ENCODE measurements at regions not wholly inside any gene's neighbourhood (a gene's known extent, or its start where the extent isn't known, plus 50 kb on each side); places are given as distances from the start of the nearest gene placed in this dataset.

- TF ChIP-seq ZNF260 (CRISPR knock-in tag; IDR thresholded peaks at IDR 0.05; ENCODE audit: borderline replicate concordance, low read depth) (no peak), ZEB1 (IDR thresholded peaks at IDR 0.05; ENCODE audit: insufficient replicate concordance, low read depth) (no peak)
These were observed 910.3 kb upstream of the LCORL start (continued) for GRCh38 chr4:18931643-18932377.

GRCh38 chr4:18930487-18930886, 908.9 kb upstream of the LCORL start:
- BruUV-seq (replicated peaks) = no TSS peak
- Histone ChIP-seq H2AFZ (ENCODE audit: low read length) (no peak overlapping the region), H3K4me3 (replicated peaks in 1 of 3; ENCODE audit: insufficient read depth in 1 of 3, low read depth in 2 of 3, low read length in 3 of 3) (no peak overlapping the region), H4K20me1 (ENCODE audit: insufficient read depth, low read length) (no peaks in the 10 kb centered on the region), H3K27ac (ENCODE audit: extremely low read length, insufficient read depth, low read length) (no peak overlapping the region), H3K9ac (ENCODE audit: insufficient read depth, low read depth, low read length) (no peak overlapping the region), H3K27me3 (ENCODE audit: control insufficient read depth in 1 of 2, insufficient read depth in 2 of 2, low read length in 2 of 2) (no peaks in the 10 kb centered on the region), H3K36me3 (replicated peaks in 1 of 2; ENCODE audit: control insufficient read depth in 1 of 2, insufficient read depth in 2 of 2, low read length in 2 of 2) (no peaks in the 10 kb centered on the region), H3K4me2 (ENCODE audit: low read depth, low read length) (no peak overlapping the region), H3K9me3 (ENCODE audit: low read length) (peaks cover 83% of the 10 kb centered on the region), H3K4me1 (ENCODE audit: insufficient read depth, low read length) (no peaks in the 10 kb centered on the region), H3K79me2 (ENCODE audit: insufficient read depth, low read length) (no peaks in the 10 kb centered on the region)
- DNase-seq (ENCODE audit: low spot score) (no peak), FAIRE-seq (no peak), ATAC-seq (no peak)
- CTCF ChIA-PET (ENCODE audit: low intra/inter-chr PET ratio, low total read pairs) = no interaction called here
- in situ Hi-C loops (cut with HindIII; ENCODE audit: extremely low pct_ligation_motif_present, low pct_unique_long_range_greater_than_20kb) (no loop called here), intact Hi-C loops (cut with micrococcal nuclease; ENCODE audit: unreplicated experiment) (no loop called here)
- POLR2A ChIA-PET = no interaction called here
- TF ChIP-seq CREB1 (IDR thresholded peaks at IDR 0.05) (no peak), CREB1 (CRISPR knock-in tag; IDR thresholded peaks at IDR 0.05) (no peak), CBX1 (IDR thresholded peaks at IDR 0.05; ENCODE audit: low read depth) (no peak), ZNF253 (CRISPR knock-in tag; IDR thresholded peaks at IDR 0.05; ENCODE audit: borderline replicate concordance) (no peak), KLF11 (CRISPR knock-in tag; IDR thresholded peaks at IDR 0.05) (no peak), HOXA3 (CRISPR knock-in tag; IDR thresholded peaks at IDR 0.05) (no peak), JUND (CRISPR knock-in tag; IDR thresholded peaks at IDR 0.05) (no peak), ZNF607 (CRISPR knock-in tag; IDR thresholded peaks at IDR 0.05; ENCODE audit: borderline replicate concordance) (no peak), YEATS2 (CRISPR knock-in tag; IDR thresholded peaks at IDR 0.05; ENCODE audit: borderline replicate concordance) (no peak), PAX8 (CRISPR knock-in tag; IDR thresholded peaks at IDR 0.05; ENCODE audit: borderline replicate concordance) (no peak), ZNF264 (CRISPR knock-in tag; IDR thresholded peaks at IDR 0.05) (no peak), BRCA1 (CRISPR knock-in tag; IDR thresholded peaks at IDR 0.05) (no peak), KDM3A (CRISPR knock-in tag; IDR thresholded peaks at IDR 0.05; ENCODE audit: low read depth) (no peak), GPBP1L1 (CRISPR knock-in tag; IDR thresholded peaks at IDR 0.05) (no peak), GTF2F1 (IDR thresholded peaks at IDR 0.05; ENCODE audit: low read length) (no peak), PHF21A (CRISPR knock-in tag; IDR thresholded peaks at IDR 0.05) (no peak), RFX3 (CRISPR knock-in tag; IDR thresholded peaks at IDR 0.05) (no peak), ASH2L (IDR thresholded peaks at IDR 0.05; ENCODE audit: insufficient read length, low read depth, low read length) (no peak), DDIT3 (CRISPR knock-in tag; IDR thresholded peaks at IDR 0.05) (no peak), ZNF343 (CRISPR knock-in tag; IDR thresholded peaks at IDR 0.05) (no peak)
- 5% methylated on average over 6 of the region's 6 CpGs for WGBS (ENCODE audit: low lambda C conversion rate)

All from HepG2 (cell line).